OCI-LY7 (cell line): ENCODE measurements at regions not wholly inside any gene's neighbourhood (a gene's known extent, or its start where the extent isn't known, plus 50 kb on each side); places are given as distances from the start of the nearest gene placed in this dataset.

Source experiments
- BruUV-seq: library from RNA; stranded (reverse); fragments of 400-500 nt; replicated peaks from 2 replicates; lab custom pipeline; 2021; lab: Mats Ljungman, UMichigan
- CTCF ChIA-PET: fragments of 300-600 bp; sonication (Branson Sonifier 250); formaldehyde crosslinking; loops from one replicate; lab custom pipeline; 2022; ENCODE audit warnings: antibody characterized with exemption; ENCODE audit not compliant: unreplicated experiment; lab: Charles Lee
- POLR2A ChIA-PET: fragments of 300-600 bp; sonication (Branson Sonifier 250); formaldehyde crosslinking; loops from one replicate; lab custom pipeline; 2022; ENCODE audit warnings: antibody characterized with exemption; lab: Charles Lee
- DNase-seq: peaks from one replicate; pipeline ENCODE4 v3.0.0-alpha.2; 2015; ENCODE audit warnings: low spot score
- H2AFZ ChIP-seq: fragments of 200-600 bp; sonication (generic), shearing (Covaris generic); 2 replicates; pipeline ENCODE4 v1.6.1; 2014; ENCODE audit warnings: mild to moderate bottlenecking, antibody characterized with exemption, low read length, moderate library complexity
- H3K27ac ChIP-seq: fragments of 200-600 bp; sonication (generic); 2 replicates; pipeline ENCODE4 v1.5.1; 2014; ENCODE audit warnings: mixed run types, low read depth, mild to moderate bottlenecking, moderate library complexity, low read length, inconsistent platforms; ENCODE audit not compliant: poor library complexity, severe bottlenecking
- H3K36me3 ChIP-seq: fragments of 200-600 bp; sonication (generic); 2 replicates; pipeline ENCODE4 v1.6.1; 2014; ENCODE audit warnings: mild to moderate bottlenecking, antibody characterized with exemption, low read length, moderate library complexity, mixed read lengths; ENCODE audit not compliant: insufficient read depth
- H3K4me1 ChIP-seq: fragments of 200-600 bp; sonication (generic); 2 replicates; pipeline ENCODE4 v1.5.1; 2014; ENCODE audit warnings: mild to moderate bottlenecking, low read length; ENCODE audit not compliant: insufficient read depth, poor library complexity, severe bottlenecking
- H3K4me2 ChIP-seq: fragments of 200-600 bp; sonication (generic); 2 replicates; pipeline ENCODE4 v1.6.1; 2014; ENCODE audit warnings: mild to moderate bottlenecking, low read length
- H3K4me3 ChIP-seq: fragments of 200-600 bp; sonication (generic); 2 replicates; pipeline ENCODE4 v1.5.1; 2014; ENCODE audit warnings: mild to moderate bottlenecking, low read depth, low read length; ENCODE audit not compliant: poor library complexity, severe bottlenecking
- H3K79me2 ChIP-seq: fragments of 200-600 bp; sonication (generic); 2 replicates; pipeline ENCODE4 v1.6.1; 2016; ENCODE audit warnings: low read depth, mild to moderate bottlenecking, low read length, moderate library complexity, mixed read lengths; ENCODE audit not compliant: insufficient read depth
- H3K9me2 ChIP-seq: fragments of 200-600 bp; sonication (generic); 2 replicates; pipeline ENCODE4 v1.6.1; 2016; ENCODE audit warnings: mild to moderate bottlenecking, low read length, mixed read lengths; ENCODE audit not compliant: insufficient read depth
- H3K9me3 ChIP-seq: fragments of 200-600 bp; sonication (generic); 2 replicates; pipeline ENCODE4 v1.6.1; 2014; ENCODE audit warnings: mild to moderate bottlenecking, mixed run types, low read length, mixed read lengths
- H4K20me1 ChIP-seq: fragments of 200-600 bp; sonication (generic); 2 replicates; pipeline ENCODE4 v1.6.1; 2014; ENCODE audit warnings: mild to moderate bottlenecking, antibody characterized with exemption, low read length, moderate library complexity, mixed read lengths; ENCODE audit not compliant: insufficient read depth
- CTCF ChIP-seq: fragments of 200-600 bp; sonication (generic); conservative IDR thresholded peaks from 2 replicates; pipeline ENCODE4 v1.5.1; 2014; ENCODE audit warnings: mild to moderate bottlenecking, antibody characterized with exemption, low read length, moderate library complexity, mixed read lengths
- EZH2phosphoT487 ChIP-seq: fragments of 200-600 bp; sonication (generic); IDR thresholded peaks from 2 replicates; pipeline ENCODE4 v1.6.1; 2018; ENCODE audit warnings: low read depth, borderline replicate concordance, mild to moderate bottlenecking, mixed run types, antibody characterized with exemption, low read length, moderate library complexity, mixed read lengths
- intact Hi-C: fragments of 100-400 bp; cut with micrococcal nuclease; formaldehyde crosslinking; loops from one replicate; pipeline ENCODE4 v1.10.0; 2022; ENCODE audit not compliant: unreplicated experiment

GRCh38 chrX:95718746-95719145, 965.9 kb upstream of the DIAPH2 start:
- no TSS peak for BruUV-seq
- no peak overlapping the region for H3K27ac ChIP-seq
- no peaks in the 10 kb centered on the region for H3K9me3 ChIP-seq
- TF ChIP-seq CTCF (no peak), EZH2phosphoT487 (no peak)
- no peaks in the 10 kb centered on the region for H3K9me2 ChIP-seq
- no peaks in the 10 kb centered on the region for H4K20me1 ChIP-seq
- no peak for DNase-seq
- H3K36me3 ChIP-seq: no peaks in the 10 kb centered on the region
- CTCF ChIA-PET: no interaction called here
- H3K4me1 ChIP-seq: no peaks in the 10 kb centered on the region
- H2AFZ ChIP-seq: no peak overlapping the region
- intact Hi-C loops: no loop called here
- H3K79me2 ChIP-seq: no peaks in the 10 kb centered on the region
- POLR2A ChIA-PET: no interaction called here
- H3K4me3 ChIP-seq: no peak overlapping the region
- no peak overlapping the region for H3K4me2 ChIP-seq

- ChIA-PET CTCF (no interaction called here), POLR2A (no interaction called here)
- Histone ChIP-seq H3K4me1 (no peaks in the 10 kb centered on the region), H3K4me3 (no peak overlapping the region), H3K36me3 (no peaks in the 10 kb centered on the region), H3K9me2 (no peaks in the 10 kb centered on the region), H3K79me2 (no peaks in the 10 kb centered on the region), H4K20me1 (no peaks in the 10 kb centered on the region), H3K4me2 (no peak overlapping the region), H3K9me3 (no peaks in the 10 kb centered on the region), H3K27ac (no peak overlapping the region), H2AFZ (no peak overlapping the region)
- no TSS peak for BruUV-seq
- TF ChIP-seq EZH2phosphoT487 (no peak), CTCF (no peak)
- intact Hi-C loops: no loop called here
- DNase-seq: no peak
Observed at GRCh38 chrX:95721011-95721410, 963.6 kb upstream of the DIAPH2 start.

GRCh38 chrX:95728446-95728845, 956.2 kb upstream of the DIAPH2 start:
- Histone ChIP-seq H4K20me1 (no peaks in the 10 kb centered on the region), H3K79me2 (no peaks in the 10 kb centered on the region), H3K27ac (no peak overlapping the region), H3K4me1 (no peaks in the 10 kb centered on the region), H3K36me3 (no peaks in the 10 kb centered on the region), H3K4me3 (no peak overlapping the region), H3K9me2 (no peaks in the 10 kb centered on the region), H2AFZ (no peak overlapping the region), H3K4me2 (no peak overlapping the region), H3K9me3 (no peaks in the 10 kb centered on the region)
- TF ChIP-seq CTCF (no peak), EZH2phosphoT487 (no peak)
- DNase-seq: no peak
- no TSS peak for BruUV-seq
- ChIA-PET CTCF (no interaction called here), POLR2A (no interaction called here)
- intact Hi-C loops: no loop called here
